ENCODE measurements at regions not wholly inside any gene's neighbourhood (a gene's known extent, or its start where the extent isn't known, plus 50 kb on each side); places are given as distances from the start of the nearest gene placed in this dataset.

GRCh38 chr14:100673807-100674154 lies 52.9 kb upstream of the DLK1 start:
- Histone ChIP-seq H2BK120ac (ENCODE audit: low read depth, low read length, poor library complexity, severe bottlenecking) (no peak overlapping the region), H3K9me3 (ENCODE audit: control insufficient read depth, low read depth, low read length) (no peaks in the 10 kb centered on the region), H3K56ac (ENCODE audit: insufficient read length, low read depth, low read length) (no peak overlapping the region), H4K5ac (ENCODE audit: insufficient read length, low read depth, low read length) (no peak overlapping the region), H3K27me3 (ENCODE audit: insufficient read depth, low read length) (no peaks in the 10 kb centered on the region; the same call in 1 of the 2 replicates), H3K14ac (ENCODE audit: insufficient read depth, low read length) (no peak overlapping the region), H3K23me2 (ENCODE audit: insufficient read length, low read depth, low read length, poor library complexity, severe bottlenecking) (no peaks in the 10 kb centered on the region), H3K18ac (ENCODE audit: insufficient read length, low read depth, low read length) (no peak overlapping the region), H2BK12ac (ENCODE audit: insufficient read length, low read depth, low read length) (no peak overlapping the region), H2AK5ac (ENCODE audit: insufficient read length, low read length) (no peak overlapping the region), H2BK15ac (ENCODE audit: low read depth, low read length) (no peak overlapping the region), H4K8ac (replicated peaks; ENCODE audit: insufficient read length, low read depth, low read length) (no peak overlapping the region), H3K9ac (ENCODE audit: extremely low read depth, insufficient read length, low read length) (no peak overlapping the region), H2BK5ac (ENCODE audit: insufficient read length, low read length) (no peak overlapping the region), H3K79me2 (ENCODE audit: insufficient read depth, low read length) (no peaks in the 10 kb centered on the region), H4K20me1 (ENCODE audit: control insufficient read depth, insufficient read depth, insufficient read length) (no peaks in the 10 kb centered on the region), H3K23ac (ENCODE audit: insufficient read length, low read depth, low read length) (no peak overlapping the region), H2BK20ac (ENCODE audit: low read depth, low read length, poor library complexity, severe bottlenecking) (no peak overlapping the region), H3K4me1 (ENCODE audit: insufficient read depth, low read length) (no peaks in the 10 kb centered on the region), H3T11ph (ENCODE audit: low read length) (no peak overlapping the region), H3K4ac (ENCODE audit: low read depth, low read length) (no peak overlapping the region), H4K91ac (ENCODE audit: insufficient read length, low read depth, low read length) (no peak overlapping the region), H3K4me2 (ENCODE audit: insufficient read depth, insufficient read length, low read length) (no peak overlapping the region), H3K79me1 (ENCODE audit: insufficient read depth, low read depth, low read length, poor library complexity, severe bottlenecking) (no peaks in the 10 kb centered on the region), H2AFZ (ENCODE audit: low read length) (no peak overlapping the region), H3K27ac (ENCODE audit: insufficient read length, low read depth, low read length) (no peak overlapping the region)
- TF ChIP-seq CTCF (conservative IDR thresholded peaks at IDR 0.05) = no peak
- DNase-seq = no peak
- Mint-ChIP-seq H3K9me3 (peaks cover 0 to 4% of the 10 kb centered on the region in 2 experiments; a peak in 3 of 5 replicates), H3K27me3 (ENCODE audit: low read depth) (peaks cover 41% of the 10 kb centered on the region), H3K4me1 (peaks cover 23 to 39% of the 10 kb centered on the region in 2 experiments), H3K27ac (no peak overlapping the region), H3K4me3 (peak overlapping the region in 1 of 2 experiments; percentile 69; a peak in 3 of 5 replicates), H3K36me3 (ENCODE audit: insufficient read depth in 1 of 3, low read depth in 3 of 3) (peaks cover 0 to 6% (median 4%) of the 10 kb centered on the region in 3 experiments; a peak in 3 of 7 replicates)
- no CpG with 5 or more reads among the region's 3 CpGs for WGBS (ENCODE audit: extremely low coverage, insufficient read length, low lambda C conversion rate)

All from H9 (cell line).